ENCODE measurements at regions not wholly inside any gene's neighbourhood (a gene's known extent, or its start where the extent isn't known, plus 50 kb on each side); places are given as distances from the start of the nearest gene placed in this dataset.
"Not testable (repeated sequence)": the region's sequence is repeated elsewhere in the genome, so short reads cannot be mapped to it uniquely, and the experiment has no call there.

DNA sequence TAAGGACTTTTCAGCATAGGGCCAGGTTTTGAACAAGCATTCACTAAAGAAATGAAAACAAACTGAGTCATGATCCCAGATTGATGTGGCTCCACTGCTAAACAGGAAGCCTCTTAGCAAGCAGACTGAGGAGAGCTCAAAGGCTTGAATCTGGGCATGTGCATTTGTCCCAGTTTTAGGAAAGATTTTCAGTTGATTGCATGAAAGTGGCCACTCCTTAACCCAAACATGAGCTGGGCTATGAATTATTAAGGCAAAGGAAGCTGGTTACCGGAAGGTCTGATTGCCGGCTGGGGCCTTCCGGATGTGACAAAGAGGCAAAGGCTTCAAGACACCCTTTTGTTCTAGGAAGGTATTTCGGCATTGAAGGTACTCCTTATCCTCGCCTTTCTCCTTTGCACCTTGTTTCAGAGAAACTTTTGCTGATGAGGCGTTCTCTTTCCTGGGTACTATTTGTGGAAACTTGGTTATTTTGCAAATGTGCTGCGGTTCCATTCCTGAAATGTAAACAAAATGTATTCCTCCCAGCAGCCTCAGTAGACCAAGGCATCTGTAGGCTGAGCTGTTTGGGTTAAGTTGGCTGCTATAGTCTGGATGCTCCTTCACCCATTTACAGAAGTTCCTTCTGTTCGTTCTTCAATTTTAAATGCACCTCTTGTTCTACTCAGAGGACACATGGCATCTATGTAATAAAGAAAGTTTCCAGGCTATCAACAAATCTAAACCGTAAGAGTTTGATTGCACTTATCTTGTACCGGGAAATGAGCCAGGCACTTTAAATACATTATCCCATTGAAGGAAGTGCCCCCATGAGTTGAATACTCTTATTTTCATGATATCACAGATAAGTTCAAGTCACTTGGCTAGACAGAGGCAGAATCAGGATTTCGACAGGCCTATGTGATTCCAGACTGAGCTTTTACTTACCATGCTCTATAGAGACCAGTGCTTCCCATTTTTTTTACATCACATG lies 115.6 kb upstream of the METAP2 start:
- no peak for DNase-seq (ENCODE audit: low read depth)
- TF ChIP-seq, protein P1, sequence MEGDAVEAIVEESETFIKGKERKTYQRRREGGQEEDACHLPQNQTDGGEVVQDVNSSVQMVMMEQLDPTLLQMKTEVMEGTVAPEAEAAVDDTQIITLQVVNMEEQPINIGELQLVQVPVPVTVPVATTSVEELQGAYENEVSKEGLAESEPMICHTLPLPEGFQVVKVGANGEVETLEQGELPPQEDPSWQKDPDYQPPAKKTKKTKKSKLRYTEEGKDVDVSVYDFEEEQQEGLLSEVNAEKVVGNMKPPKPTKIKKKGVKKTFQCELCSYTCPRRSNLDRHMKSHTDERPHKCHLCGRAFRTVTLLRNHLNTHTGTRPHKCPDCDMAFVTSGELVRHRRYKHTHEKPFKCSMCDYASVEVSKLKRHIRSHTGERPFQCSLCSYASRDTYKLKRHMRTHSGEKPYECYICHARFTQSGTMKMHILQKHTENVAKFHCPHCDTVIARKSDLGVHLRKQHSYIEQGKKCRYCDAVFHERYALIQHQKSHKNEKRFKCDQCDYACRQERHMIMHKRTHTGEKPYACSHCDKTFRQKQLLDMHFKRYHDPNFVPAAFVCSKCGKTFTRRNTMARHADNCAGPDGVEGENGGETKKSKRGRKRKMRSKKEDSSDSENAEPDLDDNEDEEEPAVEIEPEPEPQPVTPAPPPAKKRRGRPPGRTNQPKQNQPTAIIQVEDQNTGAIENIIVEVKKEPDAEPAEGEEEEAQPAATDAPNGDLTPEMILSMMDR (IDR thresholded peaks at IDR 0.05; ENCODE audit: control insufficient read depth, extremely low read depth, insufficient read depth) = no peak
- H3K4me3 ChIP-seq (ENCODE audit: low read depth, low read length) = no peak overlapping the region

DNA sequence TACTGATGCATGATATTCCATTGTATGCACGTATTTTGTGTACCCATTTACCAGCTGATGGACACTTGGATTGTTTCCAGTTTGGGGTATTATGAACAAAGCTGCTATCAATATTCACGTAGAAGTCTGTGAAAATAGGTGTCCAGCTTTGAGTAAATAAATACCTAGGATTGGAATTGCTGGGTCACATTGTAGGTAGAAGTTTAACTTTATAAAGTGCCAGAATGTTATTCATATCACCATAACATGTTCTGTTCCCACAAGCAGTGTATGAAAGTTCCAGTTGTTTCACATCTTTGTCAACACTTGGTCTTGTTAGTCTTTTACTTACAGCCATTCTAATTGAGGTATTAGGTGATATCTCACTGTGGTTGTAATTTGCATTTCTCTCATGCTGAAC lies 108.0 kb upstream of the METAP2 start:
- TF ChIP-seq, protein P1 (IDR thresholded peaks at IDR 0.05; ENCODE audit: control insufficient read depth, extremely low read depth, insufficient read depth) = no peak
- no peak for DNase-seq (ENCODE audit: low read depth)
- no peak overlapping the region for H3K4me3 ChIP-seq (ENCODE audit: low read depth, low read length)

GRCh38 chr12:95368931-95369330 lies 105.0 kb upstream of the METAP2 start:
- DNase-seq (ENCODE audit: low read depth) = no peak
- no peak overlapping the region for H3K4me3 ChIP-seq (ENCODE audit: low read depth, low read length)
- TF ChIP-seq, protein P1 (IDR thresholded peaks at IDR 0.05; ENCODE audit: control insufficient read depth, extremely low read depth, insufficient read depth) = no peak

DNA sequence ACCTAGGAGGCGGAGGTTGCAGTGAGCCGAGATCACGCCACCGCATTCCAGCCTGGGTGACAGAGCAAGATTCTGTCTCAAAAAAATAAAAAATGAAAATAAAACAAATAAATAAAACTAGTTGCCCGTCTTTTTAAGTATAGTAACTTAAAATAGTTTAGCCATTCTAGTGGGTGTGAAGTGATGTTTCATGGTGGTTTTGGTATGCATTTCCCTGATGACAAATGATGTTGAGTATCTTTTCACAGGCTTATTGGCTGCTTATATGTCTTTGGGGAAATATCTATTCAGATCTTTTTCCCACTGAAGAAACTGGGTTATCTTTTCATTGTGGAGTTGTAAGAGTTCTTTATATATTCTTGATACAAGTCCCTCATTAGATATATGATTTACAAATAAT lies 102.4 kb upstream of the METAP2 start:
- no peak for DNase-seq (ENCODE audit: low read depth)
- TF ChIP-seq, protein P1 (IDR thresholded peaks at IDR 0.05; ENCODE audit: control insufficient read depth, extremely low read depth, insufficient read depth) = no peak
- H3K4me3 ChIP-seq (ENCODE audit: low read depth, low read length) = no peak overlapping the region

DNA sequence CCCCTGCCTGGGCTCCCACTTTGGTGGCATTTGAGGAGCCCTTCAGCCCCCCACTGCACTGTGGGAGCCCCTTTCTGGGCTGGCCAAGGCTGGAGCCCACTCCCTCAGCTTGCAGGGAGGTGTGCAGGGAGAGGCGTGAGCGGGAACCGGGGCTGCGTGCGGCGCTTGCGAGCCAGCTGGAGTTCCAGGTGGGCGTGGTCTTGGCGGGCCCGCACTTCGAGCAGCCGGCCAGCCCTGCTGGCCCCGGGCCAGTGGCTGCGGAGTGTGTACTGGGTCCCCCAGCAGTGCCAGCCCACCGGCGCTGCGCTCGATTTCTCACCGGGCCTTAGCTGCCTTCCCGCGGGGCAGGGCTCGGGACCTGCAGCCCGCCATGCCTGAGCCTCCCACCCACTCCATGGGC lies 94.5 kb upstream of the METAP2 start:
- not testable (repeated sequence) for DNase-seq (ENCODE audit: low read depth); H3K4me3 ChIP-seq (ENCODE audit: low read depth, low read length)

GRCh38 chr12:95380334-95380733 lies 93.6 kb upstream of the METAP2 start:
- not testable (repeated sequence) for H3K4me3 ChIP-seq (ENCODE audit: low read depth, low read length); DNase-seq (ENCODE audit: low read depth)

DNA sequence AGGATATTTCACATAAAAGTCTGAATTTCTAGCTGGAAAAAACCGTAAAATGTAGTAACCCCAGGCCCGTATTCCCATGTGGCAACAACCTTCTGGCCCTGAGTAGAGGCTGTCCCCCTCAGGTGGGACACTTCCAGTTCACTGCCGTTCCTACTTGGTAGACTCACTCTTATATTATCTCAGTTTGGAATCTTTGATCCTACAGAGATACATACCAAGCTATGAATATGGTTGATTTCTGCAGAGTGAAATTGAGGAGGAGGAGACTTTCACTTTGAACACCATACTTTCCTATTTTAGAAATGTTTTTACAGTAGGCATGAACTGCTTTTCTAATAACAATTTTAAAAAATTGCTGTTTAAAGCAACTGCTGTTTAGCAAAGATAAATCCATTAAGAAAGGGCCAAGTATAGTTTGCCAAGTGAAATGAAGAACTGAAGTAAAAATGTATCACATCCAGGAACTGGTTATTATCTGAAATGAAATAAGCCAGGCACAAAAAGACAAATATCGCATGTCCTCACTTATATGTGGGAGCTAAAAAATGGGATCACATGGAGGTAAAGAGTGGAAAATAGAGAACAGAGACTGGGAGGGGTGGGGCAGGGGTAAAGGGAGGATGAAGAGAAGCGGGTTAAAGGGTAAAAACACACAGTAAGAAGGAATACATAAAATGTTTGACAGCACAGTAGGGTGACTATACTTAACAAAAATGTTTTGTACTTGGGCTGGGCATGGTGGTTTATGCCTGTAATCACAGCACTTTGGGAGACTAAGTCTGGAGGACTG lies 92.8 kb upstream of the METAP2 start:
- no peak for DNase-seq (ENCODE audit: low read depth)
- no peak overlapping the region for H3K4me3 ChIP-seq (ENCODE audit: low read depth, low read length)
- TF ChIP-seq, protein P1 (IDR thresholded peaks at IDR 0.05; ENCODE audit: control insufficient read depth, extremely low read depth, insufficient read depth) = no peak

GRCh38 chr12:95383920-95384319 lies 90.0 kb upstream of the METAP2 start:
- H3K4me3 ChIP-seq (ENCODE audit: low read depth, low read length) = not testable (repeated sequence)
- peak; percentile 28 for DNase-seq (ENCODE audit: low read depth)
